Activated CD4-positive, alpha-beta T cell treated with anti-CD3 and anti-CD28 coated beads, Interleukin-2, Interleukin-6, amounts not matched to agents 100 ng/mL and 50 ng/mL, durations not matched to agents 16 hours and 8 hours (primary cell): ENCODE measurements at regions not wholly inside any gene's neighbourhood (a gene's known extent, or its start where the extent isn't known, plus 50 kb on each side); places are given as distances from the start of the nearest gene placed in this dataset.
A peak's percentile ranks its signal among the peaks of the same experiment; 100 is the strongest.

ENCODE experiments used
- DNase-seq: peaks from one replicate; pipeline ENCODE4 v3.0.0-alpha.2; 2020

GRCh38 chr2:237150186-237150585 is 64.5 kb downstream of the COPS8 start:
- no peak for DNase-seq

GRCh38 chr2:237150831-237151375 is 65.2 kb downstream of the COPS8 start:
- DNase-seq: no peak

DNA sequence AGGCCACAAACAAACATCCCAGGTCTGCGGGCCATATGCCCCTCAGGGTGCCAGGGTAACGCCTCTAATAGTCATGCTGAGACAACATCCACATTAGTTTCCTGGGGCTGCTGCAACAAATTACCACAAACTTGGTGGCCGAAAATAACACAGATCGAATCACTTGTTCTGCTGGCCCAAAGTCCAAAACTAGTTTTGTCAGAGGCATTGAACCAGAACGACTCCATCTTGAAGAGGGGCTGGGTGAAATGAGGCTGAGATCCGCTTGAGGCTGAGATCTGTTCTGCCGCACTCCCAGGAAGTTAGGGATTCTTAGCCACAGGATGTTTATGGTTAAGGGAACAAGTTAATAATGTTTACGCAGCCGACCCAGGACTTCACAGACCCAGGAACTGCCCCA is 66.7 kb downstream of the COPS8 start:
- DNase-seq: no peak

DNA sequence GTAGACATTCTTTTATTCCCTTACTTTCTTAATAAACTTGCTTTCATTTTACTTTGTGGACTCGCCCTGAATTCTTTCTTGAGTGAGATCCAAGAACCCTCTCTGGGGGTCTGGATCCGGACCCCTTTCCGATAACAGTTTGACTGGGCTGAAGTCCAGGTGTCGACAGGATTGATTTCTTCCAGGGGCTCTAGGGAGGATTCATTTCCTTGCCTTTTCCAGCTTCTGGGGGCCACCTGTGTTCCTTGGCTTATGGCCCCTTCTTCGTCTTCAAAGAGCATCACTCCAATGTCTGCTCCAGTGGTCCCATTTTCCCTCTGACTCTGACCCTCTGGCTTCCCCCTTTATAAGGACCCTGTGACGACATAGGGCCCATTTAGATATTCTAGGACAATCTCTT is 67.5 kb downstream of the COPS8 start:
- no peak for DNase-seq

- DNase-seq: peak; percentile 73
These were observed 68.5 kb downstream of the COPS8 start for GRCh38 chr2:237154082-237154638.

DNA sequence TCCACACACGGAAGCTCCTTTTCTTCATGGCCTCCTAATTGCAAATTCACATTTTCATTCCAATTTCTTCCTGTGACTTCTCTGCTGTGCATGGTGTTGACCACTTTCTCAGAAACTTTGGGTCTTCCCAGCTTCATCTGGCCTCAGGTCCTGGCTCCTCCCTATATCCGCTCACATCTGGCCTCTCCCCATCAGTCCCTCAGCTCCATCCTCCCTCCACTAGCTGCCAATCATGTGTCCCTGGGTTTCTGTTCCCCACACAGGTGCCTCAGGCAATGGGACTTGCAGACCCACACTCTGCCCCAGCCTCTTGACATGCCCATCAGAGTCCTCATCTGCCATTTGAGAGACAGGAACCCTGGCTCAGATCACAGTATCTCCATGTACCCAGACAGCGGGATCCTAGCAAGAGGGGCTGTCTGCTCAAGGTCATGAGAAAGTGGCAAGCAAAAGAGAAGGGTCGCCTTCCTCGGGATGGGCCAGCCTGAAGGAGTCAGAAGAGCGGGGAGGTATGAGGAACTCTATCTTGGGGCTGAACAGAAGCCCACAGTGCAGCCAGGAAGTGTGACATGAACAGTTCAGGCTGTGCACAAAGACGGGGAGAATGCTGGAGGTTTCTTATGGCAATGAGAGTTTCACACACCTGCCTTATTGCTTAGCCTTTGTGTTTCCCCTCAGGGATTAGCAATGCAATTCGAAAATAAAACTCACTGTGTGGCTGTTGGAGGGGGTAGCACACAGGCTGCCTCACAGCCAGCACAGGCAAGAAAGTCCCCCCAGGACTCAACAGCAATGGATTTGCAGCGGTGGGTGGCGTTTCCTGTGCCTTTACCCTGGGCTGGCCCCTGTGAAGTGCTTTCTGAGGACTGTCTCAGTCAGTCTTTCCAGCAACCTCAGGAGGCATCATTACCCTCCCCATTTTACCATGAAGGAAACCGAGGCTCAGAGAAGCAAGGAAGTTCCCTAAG is 69.5 kb downstream of the COPS8 start:
- DNase-seq: no peak

- DNase-seq: peak; percentile 26
These were observed 70.6 kb downstream of the COPS8 start for GRCh38 chr2:237156031-237156856.

- no peak for DNase-seq
These were observed 71.4 kb downstream of the COPS8 start for GRCh38 chr2:237156857-237157779.

- DNase-seq: no peak
These were observed 72.1 kb downstream of the COPS8 start for GRCh38 chr2:237157780-237158102.

DNA sequence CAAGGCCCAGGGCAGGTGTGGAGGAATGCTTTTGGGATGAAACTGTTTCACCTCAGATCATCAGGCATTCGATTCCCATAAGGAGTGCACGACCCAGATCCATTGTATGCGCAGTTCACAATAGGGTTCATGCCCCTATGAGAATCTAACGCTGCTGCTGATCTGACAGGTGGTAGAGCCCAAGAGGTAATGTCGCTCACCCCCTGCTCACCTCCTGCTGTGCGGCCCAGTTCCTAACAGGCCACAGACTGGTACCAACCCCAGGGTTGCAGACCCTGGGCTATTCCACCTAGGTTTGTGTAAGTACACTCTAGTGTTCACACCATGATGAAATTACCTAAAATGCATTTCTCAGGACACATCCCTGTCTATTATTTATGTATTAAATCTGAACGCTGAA is 72.5 kb downstream of the COPS8 start:
- DNase-seq: no peak

- DNase-seq: no peak
These were observed 73.6 kb downstream of the COPS8 start for GRCh38 chr2:237159006-237159911.

DNA sequence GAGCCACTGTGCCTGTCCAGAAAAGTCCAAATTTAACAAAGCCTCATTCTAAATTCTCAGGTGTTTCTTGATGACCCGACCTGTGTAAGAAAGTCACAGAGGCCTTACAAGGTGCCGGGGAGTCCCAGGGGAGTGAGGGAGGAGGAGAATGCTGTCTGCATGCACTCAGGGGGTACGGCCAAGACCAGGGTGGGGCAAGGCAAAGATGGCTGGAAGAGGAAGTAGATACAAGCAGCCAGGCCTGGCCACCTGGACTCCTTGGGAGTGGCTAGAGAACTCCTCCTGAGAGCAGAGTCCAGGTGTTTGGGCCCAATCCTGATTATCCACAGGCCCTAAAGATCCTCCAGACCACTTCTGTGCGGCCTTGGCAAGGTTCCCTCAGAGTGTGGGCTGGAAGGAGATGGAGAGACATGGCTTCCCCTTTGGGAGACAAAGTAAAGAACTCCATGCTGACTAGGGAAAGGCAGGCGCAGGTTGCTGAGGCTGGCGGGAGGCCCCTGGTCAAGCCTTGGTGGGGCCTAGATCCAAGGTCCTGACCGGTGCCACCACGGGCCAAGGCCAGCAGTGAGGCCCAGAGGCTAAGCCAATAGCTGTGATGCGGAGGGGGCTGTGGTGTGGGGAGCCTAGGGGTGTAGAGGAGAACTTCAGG is 74.7 kb downstream of the COPS8 start:
- DNase-seq: no peak

DNA sequence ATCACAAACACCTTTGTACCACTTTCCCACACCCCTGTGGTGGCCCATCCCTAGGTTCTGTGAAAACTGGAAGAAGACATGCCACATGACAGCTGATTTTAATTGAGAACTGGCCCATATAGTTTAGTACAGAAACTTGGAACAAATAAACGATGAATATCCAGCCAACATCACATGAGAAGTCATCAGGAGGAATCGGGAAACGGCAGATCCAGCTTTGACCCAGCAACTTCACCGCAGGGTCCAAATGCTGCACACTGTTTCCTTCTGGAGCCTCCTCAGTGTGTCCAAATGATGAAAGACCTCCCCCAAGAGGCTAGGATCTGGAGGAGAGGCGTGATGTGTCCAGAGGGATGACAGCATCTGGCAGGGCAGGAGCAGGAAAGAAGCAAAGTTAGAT is 75.5 kb downstream of the COPS8 start:
- no peak for DNase-seq

DNA sequence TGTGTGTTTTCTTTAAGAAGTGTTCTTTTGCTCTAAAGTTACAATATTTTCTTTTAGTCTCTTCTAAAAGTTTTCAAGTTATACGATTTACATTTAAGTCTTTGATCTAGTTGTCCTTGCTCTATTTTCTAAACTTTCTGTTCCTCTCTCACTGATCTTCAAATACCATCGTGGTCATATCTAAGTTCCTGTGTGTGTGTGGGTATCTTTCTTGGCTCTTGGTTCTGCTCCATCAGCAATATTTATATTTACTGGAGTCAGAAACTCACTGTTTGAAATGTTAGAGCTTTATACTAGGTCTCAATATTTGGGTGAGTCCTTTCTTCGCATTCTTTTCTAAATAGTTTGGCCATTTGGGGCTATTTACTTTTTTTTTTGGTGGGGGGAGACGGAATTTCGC is 77.3 kb downstream of the COPS8 start:
- DNase-seq: no peak

GRCh38 chr2:237164474-237165042 is 78.9 kb downstream of the COPS8 start:
- DNase-seq: no peak

- DNase-seq: no peak
These were observed 80.0 kb downstream of the COPS8 start for GRCh38 chr2:237165405-237166276.

- DNase-seq: no peak
These were observed 81.3 kb downstream of the COPS8 start for GRCh38 chr2:237167038-237167437.

- no peak for DNase-seq
These were observed 82.2 kb downstream of the COPS8 start for GRCh38 chr2:237167934-237168333.

- DNase-seq: no peak
These were observed 84.3 kb downstream of the COPS8 start for GRCh38 chr2:237170020-237170419.
